Upper lobe of right lung (tissue), 1 donor: ENCODE measurements at regions not wholly inside any gene's neighbourhood (a gene's known extent, or its start where the extent isn't known, plus 50 kb on each side); places are given as distances from the start of the nearest gene placed in this dataset.

Experiments used
- ATAC-seq: fragments of 200-7000 bp; cut with Tn5 transposase; one replicate; pipeline ENCODE4 v1.9.1; 2020; ENCODE audit warnings: mild to moderate bottlenecking, moderate library complexity
- DNase-seq: peaks from one replicate; pipeline ENCODE4 v3.0.0-alpha.2; 2020
- H3K27ac ChIP-seq: fragments of 200-600 bp; one replicate; pipeline ENCODE4 v1.8.0; 2022
- H3K27me3 ChIP-seq: fragments of 200-600 bp; one replicate; pipeline ENCODE4 v1.8.0; 2022; ENCODE audit warnings: mild to moderate bottlenecking
- H3K36me3 ChIP-seq: fragments of 200-600 bp; one replicate; pipeline ENCODE4 v1.8.0; 2022
- H3K4me1 ChIP-seq: fragments of 200-600 bp; one replicate; pipeline ENCODE4 v1.8.0; 2022
- H3K4me3 ChIP-seq: fragments of 200-600 bp; one replicate; pipeline ENCODE4 v1.8.0; 2022; ENCODE audit warnings: mild to moderate bottlenecking
- H3K9me3 ChIP-seq: fragments of 200-600 bp; one replicate; pipeline ENCODE4 v1.8.0; 2022
- CTCF ChIP-seq: fragments of 200-600 bp; IDR thresholded peaks from one replicate; pipeline ENCODE4 v1.8.0; 2022; ENCODE audit warnings: antibody characterized with exemption
- intact Hi-C: fragments of 100-400 bp; cut with DNase I; formaldehyde crosslinking; loops from one replicate; pipeline ENCODE4 v1.11.0; 2022
- donor health status: DM: no; HTN: yes; CAD: no; lungs with severe emphysema.

GRCh38 chr20:48141660-48142515 lies 356.6 kb upstream of the SULF2 start:
- H3K27ac ChIP-seq: no peak overlapping the region
- no peaks in the 10 kb centered on the region for H3K9me3 ChIP-seq
- ATAC-seq (no peak), DNase-seq (no peak)
- no peak overlapping the region for H3K4me3 ChIP-seq
- intact Hi-C loops: no loop called here
- no peaks in the 10 kb centered on the region for H3K36me3 ChIP-seq
- no peak for TF ChIP-seq CTCF
- H3K4me1 ChIP-seq: no peaks in the 10 kb centered on the region
- no peaks in the 10 kb centered on the region for H3K27me3 ChIP-seq

- no peak for ATAC-seq
- H3K4me1 ChIP-seq: no peaks in the 10 kb centered on the region
These were observed 354.2 kb upstream of the SULF2 start for GRCh38 chr20:48139262-48140041.

GRCh38 chr20:48132834-48133233 lies 347.6 kb upstream of the SULF2 start:
- no peak for TF ChIP-seq CTCF
- no peak for ATAC-seq
- intact Hi-C loops: no loop called here
- H3K27me3 ChIP-seq: no peaks in the 10 kb centered on the region
- H3K4me1 ChIP-seq: no peaks in the 10 kb centered on the region
- H3K27ac ChIP-seq: no peak overlapping the region
- no peak overlapping the region for H3K4me3 ChIP-seq
- H3K36me3 ChIP-seq: no peaks in the 10 kb centered on the region
- DNase-seq: no peak
- no peaks in the 10 kb centered on the region for H3K9me3 ChIP-seq

More at GRCh38 chr20:48139262-48140041, 354.2 kb upstream of the SULF2 start:
- Histone ChIP-seq H3K36me3 (no peaks in the 10 kb centered on the region), H3K9me3 (no peaks in the 10 kb centered on the region), H3K27me3 (no peaks in the 10 kb centered on the region), H3K27ac (no peak overlapping the region), H3K4me3 (no peak overlapping the region)
- no peak for TF ChIP-seq CTCF
- intact Hi-C loops: no loop called here
- no peak for DNase-seq

- H3K4me1 ChIP-seq: no peaks in the 10 kb centered on the region
- no peak for DNase-seq
These were observed 346.3 kb upstream of the SULF2 start for GRCh38 chr20:48131581-48131980.

GRCh38 chr20:48129345-48129942 lies 344.2 kb upstream of the SULF2 start:
- TF ChIP-seq CTCF: no peak
- no peak overlapping the region for H3K4me3 ChIP-seq
- no peak for DNase-seq
- H3K36me3 ChIP-seq: no peaks in the 10 kb centered on the region
- intact Hi-C loops: no loop called here
- no peaks in the 10 kb centered on the region for H3K27me3 ChIP-seq
- H3K27ac ChIP-seq: no peak overlapping the region
- H3K4me1 ChIP-seq: no peaks in the 10 kb centered on the region
- no peaks in the 10 kb centered on the region for H3K9me3 ChIP-seq
- peak; percentile 41 for ATAC-seq

More at GRCh38 chr20:48131581-48131980, 346.3 kb upstream of the SULF2 start:
- intact Hi-C loops: no loop called here
- Histone ChIP-seq H3K27me3 (no peaks in the 10 kb centered on the region), H3K9me3 (no peaks in the 10 kb centered on the region), H3K27ac (no peak overlapping the region), H3K4me3 (no peak overlapping the region), H3K36me3 (no peaks in the 10 kb centered on the region)
- no peak for ATAC-seq
- TF ChIP-seq CTCF: no peak
